NCI-H146 treated with DMSO at 0.1 percent for 48 hours (cell line): ENCODE measurements at regions not wholly inside any gene's neighbourhood (a gene's known extent, or its start where the extent isn't known, plus 50 kb on each side); places are given as distances from the start of the nearest gene placed in this dataset.

Experiments
- DNase-seq: peaks from one replicate; lab custom pipeline; 2025; ENCODE audit not compliant: unreplicated experiment; lab: John Stamatoyannopoulos, UW

DNA sequence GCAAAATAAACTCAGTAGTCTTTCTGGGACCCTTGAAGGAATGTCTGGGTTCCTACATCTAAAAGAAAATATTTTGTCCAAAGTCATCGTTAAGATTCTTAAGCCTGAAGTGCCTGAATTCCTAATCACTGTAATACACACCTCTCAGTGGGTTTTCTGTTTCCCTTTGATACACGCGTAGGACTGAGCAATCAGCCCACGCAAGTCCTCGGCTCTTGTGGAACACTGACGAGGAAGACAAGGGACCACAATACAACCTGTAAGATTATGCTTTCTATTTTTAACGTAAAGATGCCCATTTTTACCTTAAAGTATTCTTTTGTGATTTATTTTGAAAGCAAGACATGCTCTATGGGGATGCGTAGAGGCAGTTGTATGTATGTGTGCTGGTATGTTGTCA, 472.8 kb upstream of the CELF2 start:
- DNase-seq, result no peak

DNA sequence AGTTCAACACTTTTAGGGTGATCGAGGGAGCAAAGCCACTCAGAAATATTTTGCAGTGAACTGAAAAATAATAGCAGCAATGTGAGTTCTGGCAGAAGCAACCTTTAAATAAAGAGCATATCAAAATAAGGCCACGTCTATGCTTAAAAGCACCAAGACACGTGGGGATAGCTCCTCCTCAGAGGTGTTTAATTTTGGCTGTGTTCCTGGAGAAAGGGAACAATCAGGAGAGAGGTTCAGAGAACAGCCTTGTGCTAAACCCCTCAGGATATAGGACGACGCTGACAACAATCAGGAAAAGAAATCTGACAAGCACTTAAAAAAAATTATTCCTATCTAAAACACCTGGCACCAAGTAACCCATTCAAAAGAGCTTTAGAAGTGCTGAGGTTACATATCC, 471.9 kb upstream of the CELF2 start:
- DNase-seq, result no peak

DNA sequence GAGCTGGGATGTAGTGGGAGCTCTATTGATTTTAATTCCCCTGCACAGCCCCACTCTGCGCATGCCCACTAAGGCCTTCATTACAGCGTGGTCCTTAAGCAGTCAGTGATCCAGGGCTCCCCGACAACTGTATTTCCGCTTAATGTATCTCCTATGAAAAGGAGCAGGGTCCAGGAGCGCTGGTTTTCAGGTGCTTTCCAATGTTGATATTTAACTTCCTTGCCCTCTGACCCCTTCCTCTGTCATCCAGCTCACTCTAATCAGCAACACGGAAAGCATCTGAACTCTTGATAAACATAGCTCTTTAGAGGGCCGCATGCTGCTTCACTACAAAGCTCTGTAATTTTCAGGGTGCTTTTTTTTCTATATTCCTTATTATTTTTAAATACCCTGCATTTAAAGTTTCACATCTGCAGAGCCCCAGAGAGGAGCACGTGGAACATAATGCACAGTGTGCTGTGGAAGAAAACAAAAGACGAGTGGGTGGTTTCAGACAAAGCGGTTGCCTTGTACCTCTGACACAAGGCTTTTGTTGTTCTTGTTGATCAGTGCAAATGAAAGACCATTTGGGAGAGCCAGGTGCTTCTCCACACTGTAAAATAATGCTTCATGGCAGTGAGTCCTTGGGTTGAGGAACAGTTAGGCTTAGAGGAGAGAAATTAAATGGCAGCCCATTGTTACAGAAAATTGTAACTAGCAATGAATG, 465.9 kb upstream of the CELF2 start:
- DNase-seq, result peak; percentile 100

DNA sequence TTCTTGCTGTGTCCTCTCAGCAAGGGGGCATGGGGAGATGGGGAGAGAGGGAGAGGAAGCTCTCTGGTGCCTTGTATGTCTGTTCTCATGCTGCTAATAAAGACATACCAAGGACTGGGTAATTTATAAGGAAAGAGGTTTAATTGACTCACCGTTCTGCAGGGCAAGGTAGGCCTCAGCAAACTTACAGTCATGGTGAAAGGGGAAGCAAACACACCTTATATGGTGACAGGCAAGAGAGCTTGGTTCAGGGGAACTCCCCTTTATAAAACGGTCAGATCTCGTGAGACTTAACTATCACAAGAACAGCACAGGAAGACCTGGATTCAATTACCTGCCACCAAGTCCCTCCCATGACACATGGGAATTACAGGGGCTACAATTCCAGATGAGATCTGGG, 464.7 kb upstream of the CELF2 start:
- no peak for DNase-seq

DNA sequence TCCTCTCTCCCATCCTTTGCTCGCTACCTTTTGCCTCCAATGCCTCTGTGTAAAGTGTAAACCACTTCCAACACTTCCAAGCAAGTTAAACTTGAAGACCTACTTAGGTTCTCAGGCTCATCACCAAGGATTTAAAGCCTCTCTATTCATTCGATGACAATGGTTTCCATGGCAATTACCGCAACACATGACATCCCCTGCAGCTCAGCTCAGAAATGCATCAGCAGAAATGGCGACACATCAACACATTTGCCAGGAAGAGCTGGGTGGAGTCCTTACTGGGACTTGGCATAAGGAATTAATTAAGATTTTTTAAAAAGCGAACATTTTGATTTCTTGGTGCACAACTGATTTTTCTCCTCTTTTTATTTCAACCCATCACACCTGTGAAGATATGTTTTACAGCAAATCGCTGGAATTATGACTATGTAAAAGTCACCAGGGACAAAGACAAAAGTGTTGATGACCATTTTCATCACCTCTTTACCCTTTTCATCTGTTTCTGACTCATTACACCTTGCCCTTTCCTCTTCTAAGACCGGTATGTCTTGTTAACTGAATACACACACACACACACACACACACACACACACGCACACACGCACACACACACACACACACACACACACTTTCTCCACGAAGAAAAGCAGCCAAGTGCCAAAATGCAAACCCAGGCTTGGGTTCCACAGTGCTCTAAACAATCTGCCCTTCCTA, 453.4 kb upstream of the CELF2 start:
- DNase-seq, result peak; percentile 67

DNA sequence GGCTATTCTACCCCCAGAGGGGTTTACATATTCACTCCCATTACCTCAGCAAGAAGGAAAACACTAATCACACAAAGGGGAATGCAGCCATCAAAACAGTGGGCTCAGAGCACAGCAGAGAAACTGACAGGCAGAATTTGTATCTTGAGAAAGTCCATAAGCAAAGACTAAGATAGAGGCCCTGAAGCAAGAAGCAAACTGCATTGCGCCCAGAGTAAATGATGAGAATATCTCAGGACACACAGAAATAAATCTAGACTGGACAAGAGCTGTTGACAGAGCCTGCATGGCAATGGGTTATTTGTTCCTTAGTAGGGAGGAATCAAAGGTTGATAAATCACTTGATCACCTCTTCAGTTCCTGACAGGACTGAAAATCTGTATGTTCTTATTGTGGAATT, 440.7 kb upstream of the CELF2 start:
- DNase-seq, result no peak

DNA sequence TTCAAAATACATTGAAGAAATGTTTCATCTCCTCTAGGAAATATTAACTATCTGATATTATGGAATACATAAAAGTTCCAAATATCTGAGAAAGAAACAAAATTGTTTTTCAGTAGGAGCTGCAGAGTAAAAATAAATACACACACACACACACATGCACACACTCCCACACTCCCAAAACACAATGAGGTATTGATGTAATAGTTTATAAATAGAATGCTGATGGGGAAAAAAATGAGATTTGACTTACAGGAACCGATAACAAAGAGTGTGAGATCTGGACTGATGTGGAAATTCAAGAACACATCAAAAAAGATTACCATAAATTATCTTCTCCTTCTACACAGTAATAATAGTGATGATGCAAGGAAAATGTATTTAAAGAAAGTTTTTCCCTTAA, 438.0 kb upstream of the CELF2 start:
- DNase-seq, result no peak

DNA sequence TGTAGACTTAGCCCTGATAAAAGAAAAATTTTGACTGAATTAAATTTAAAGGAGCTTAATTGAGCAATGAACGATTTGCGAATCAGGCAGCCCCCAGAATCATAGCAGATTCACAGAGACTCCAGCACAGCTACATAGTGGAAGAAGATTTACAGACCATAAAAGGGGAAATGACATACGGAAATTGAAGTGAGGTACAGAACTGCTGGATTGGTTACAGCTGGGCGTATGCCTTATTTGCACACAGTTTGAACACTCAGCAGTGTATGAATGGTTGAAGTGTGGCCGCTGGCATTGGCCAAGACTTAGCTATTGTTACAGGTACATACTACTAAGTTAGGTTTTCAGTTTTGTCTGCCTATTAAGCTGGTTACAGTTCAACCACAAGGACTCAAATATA, 433.5 kb upstream of the CELF2 start:
- DNase-seq, result no peak

DNA sequence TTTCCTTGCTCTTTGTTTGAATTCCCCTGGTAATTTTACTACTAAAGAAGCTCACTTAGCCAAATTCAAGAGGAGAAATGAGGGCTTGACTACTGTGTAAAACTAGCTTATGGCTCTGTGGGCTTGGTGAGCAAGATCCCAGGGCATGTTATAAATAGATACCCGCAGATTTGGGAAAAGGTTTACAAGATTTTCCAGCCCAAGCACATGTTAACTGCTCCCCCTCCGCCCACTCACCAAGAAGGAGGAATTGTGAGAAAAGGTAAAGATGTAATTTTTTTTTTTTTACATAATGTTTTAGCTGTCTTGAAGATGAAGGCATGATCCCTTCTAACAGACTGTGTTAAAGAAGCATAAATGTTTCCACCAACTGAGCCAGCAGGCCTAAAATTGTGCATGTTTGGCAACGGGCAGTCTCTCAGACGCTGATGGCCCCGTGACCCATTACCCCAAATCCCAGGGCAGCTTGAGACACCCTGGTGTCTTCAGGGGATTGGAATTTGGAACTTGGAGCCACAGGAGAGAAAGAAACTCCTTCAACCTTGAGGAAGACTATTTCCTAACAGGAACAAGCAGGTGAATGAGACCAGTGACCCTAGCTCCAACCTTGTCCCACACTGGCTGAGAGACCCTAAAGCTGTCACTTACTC, 429.8 kb upstream of the CELF2 start:
- DNase-seq, result no peak

DNA sequence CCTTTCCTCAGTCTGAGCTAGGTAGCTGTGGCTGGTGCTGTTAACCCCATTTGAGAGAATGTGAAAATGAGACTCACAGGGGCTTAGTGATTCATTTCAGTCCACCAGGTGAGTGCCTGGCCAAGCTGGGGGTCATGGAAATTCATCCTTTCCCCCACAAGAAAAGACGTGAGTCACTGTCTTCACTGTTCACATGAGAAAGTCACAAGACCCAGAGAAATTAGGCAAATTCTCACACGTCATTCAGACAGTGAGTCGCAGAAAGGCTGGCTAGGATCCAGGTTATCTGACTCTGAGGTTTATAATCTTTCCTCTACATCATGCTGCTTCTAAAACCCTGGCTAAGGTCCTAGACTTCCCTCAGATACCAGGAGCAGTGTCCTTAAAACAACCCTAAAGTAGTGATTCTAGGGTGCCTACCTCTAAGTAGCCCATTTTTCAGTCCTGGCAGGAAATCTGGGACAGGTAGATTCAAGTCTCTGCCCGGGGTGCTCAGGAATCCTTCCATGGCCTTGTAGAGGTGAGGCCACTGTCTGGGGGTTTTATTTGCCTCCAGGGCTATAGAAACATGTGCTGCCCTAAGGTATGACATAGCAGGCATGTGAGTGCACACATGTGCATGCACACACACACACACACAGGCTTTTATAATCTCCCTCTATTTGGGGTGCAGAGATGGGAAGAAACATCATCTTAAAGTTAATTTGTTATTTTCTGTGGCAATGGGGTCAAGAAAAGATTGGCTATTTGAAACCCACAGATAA, 427.9 kb upstream of the CELF2 start:
- DNase-seq, result no peak

DNA sequence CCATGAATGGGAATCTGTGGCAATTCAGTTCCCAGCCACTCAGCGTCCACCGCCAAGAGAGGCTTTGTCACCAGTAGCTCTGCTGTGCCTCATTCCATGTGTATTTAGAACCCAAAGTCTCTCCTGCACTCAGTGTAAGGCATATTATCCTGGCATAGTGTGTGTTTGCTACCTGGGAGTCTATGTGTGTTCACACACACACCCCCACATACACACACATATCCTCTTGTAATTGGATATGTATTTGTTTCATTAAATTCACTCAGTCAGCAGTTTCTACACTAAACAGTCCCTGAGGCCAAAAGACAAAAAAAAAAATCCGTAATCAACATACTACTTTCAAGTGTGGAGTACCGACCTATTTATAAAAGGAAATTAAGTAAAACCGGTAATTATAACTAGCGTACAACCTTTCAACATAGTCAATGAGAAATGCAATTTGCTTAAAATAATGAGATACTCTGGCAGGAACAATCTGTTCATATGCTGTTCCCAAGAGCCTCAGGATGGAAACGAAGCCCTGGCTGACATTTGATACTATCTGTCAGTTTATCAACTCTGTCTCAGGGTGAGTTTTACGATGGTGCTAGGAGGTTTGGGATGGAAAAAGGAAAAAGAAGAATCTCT, 425.8 kb upstream of the CELF2 start:
- DNase-seq, result no peak

DNA sequence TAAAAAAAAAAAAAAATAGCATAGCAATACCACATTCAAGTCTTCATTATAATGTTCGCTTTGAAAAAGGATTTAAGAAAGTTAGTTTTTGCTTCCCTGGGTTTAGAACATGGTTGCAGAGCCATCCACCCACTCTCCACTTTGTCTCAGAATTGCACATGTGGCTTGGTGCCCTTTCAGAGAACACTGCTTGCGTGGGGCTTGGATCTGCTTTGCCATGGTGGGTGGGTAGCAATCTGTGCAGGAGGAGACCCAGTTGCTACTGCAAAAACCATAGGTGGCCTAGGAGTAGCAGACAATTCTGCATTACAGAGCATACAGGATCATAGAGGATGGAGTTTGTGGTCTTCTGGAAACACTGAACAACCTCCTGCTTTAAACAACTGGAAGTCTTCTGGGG, 421.4 kb upstream of the CELF2 start:
- no peak for DNase-seq

DNA sequence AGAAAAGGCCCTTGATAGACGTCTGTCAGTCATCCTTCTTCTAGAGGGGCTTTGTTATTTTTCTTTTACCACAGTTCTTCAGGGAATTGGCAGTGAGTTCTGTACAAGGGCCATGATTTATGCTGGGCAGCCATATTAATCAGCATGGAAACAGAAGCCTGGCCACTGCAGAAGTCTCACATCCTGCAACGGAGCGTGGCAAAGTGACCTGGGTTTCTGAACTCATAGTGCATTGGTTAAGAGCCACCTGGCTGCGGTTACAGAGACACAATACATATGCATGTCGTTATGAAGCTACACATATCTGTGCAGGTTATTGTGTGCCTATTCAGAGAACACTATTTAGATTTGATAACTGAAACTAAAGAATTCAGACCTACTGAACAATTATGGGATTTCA, 419.4 kb upstream of the CELF2 start:
- peak; percentile 18 for DNase-seq

DNA sequence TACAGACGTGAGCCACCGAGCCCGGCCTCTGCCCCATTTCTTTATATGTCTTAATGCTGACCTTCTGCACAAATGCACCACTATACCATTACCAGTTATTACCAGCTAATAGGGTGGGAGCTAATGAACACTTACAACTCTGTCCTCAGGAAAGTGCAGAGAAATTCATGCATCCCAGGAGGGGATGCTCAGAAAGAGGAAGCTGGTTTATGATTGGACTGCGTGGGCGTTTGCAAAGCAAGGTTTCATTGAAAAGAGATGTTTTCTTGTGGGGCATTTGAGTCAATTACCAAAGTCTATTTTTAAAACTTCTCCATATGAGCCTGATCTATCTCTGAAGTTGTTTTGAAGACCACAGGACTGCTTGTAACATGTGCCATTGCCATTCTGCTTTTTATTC, 417.7 kb upstream of the CELF2 start:
- DNase-seq, result no peak

DNA sequence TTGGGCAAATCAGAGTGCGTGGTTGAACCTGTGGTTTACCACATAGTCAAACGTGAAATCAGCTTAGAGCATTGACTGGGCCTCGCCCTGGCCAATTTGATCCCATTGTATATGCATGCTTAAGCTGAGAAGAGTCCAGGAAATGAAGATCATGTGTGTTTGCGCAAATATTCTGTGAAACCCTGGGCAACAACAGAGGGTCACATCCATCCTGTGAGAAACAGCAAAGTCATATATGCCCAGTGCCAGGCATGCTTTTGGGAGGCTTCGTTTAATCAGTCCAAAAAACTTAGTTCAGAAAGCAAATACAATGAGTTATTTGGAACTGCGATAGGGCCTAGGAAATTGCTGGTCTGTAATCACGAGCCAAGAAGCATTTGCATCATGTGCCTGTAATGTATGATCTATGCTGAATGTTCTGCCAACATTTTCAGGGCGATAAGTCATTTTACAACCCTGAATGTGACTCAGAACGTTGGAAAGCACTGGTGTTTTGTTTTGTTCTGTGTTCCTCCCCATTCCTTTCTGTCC, 412.1 kb upstream of the CELF2 start:
- DNase-seq, result no peak

DNA sequence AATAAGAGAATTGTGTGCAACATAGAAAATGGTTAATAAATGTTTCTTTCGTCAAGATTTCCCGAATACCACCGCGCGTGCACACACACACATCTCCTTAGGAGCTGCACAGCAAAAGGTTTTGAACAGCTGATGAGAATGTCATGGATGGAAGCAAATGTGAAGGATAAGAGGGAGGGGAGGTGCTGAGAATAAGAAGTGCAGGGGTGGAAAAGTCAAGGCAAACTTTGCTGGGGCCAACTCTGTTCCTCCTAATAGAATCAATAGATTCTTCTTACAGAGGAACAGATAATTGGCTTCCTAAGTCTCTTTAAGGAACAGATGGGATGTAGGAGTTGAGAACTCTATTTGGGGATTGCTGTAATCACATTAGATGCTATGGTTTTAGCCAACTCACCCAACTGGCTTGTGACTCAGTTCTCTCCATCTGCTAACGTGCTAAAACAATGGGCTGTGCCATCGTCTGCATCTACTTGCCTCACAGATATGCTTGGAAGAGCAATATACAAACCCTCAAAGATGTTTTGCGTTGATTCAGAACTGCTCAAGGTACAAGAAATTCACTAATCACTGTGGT, 408.2 kb upstream of the CELF2 start:
- no peak for DNase-seq

DNA sequence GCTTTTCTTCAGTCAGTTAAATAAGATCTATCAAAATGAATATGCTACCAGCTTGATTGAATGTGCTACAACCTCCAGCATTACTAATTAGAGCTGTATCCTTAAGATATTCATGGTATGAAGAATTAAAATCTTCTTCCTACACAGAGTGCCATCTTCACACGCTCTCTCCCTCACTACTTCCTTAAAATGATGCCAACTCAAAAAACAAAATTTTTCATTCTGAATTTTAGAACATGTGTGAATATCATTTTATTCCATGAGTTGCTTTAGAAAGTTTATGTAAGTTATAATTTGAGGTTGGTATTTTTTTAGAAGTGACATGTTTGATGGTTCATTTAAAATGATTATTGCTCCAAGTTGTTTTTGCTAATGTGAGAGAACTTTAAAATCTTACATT, 407.5 kb upstream of the CELF2 start:
- no peak for DNase-seq

DNA sequence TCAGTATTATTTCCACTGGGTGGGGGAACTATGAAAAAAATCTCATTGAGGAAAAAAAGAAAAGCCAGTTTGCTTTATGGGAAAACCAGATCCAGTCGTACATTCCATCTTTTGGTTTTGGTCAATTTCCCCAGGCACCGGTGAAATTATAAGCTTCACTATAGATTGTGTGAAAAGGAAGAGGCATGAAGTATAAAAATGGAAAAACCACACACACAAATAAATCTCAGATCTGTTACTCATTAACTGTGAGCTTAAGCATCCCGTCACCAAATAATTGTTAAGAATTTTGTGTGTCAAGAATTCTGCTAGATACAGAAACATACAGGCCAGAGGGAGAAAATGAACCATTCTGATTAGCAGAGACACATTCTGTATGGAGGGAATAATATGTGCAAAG, 405.5 kb upstream of the CELF2 start:
- no peak for DNase-seq

DNA sequence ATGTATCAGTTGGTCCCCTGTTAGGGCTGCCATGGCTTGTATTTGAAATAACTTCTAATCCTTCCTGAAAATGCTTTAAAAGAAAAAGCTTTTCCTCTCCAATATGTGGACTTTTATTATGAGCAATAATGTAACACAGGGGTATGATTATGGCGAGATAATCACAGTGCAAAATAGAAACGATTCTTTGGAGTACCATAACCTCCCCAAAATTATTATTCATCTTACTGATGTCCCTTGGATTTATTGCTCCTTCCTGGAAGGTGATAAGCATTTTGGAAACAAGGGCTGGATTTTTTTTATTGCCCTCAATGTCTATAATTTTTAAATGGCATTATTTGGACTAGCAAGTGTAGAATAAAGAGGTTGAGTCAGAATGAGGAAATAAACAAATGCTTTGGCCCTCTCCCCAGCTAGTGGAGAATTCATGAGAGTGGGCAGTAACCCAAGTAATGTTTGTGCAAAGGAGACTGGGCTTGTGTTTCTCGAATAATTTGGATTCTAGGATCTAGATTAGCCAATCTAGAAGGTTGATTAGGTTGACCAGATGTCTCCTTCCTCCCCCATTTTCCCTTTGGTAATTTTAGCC, 403.9 kb upstream of the CELF2 start:
- DNase-seq, result no peak

DNA sequence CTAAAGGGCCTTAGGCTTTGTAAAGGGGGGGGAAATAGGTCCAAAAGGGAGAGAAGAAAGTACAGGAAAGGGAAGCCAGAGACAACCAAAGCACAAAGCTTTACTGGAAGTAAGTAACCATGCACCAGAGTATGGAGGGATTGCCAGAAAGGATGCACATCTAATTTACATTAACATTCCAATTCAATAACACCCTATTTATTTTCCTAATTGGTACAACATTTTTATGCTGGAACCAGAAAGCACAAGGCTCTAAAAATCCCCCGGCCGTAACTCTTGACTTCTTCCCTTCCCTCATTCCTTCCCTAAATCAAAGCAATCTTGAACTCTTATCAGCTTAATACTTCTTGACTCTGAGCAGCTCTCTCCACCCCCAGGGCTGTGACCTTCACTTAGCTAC, 400.0 kb upstream of the CELF2 start:
- no peak for DNase-seq
